ENCODE measurements at regions not wholly inside any gene's neighbourhood (a gene's known extent, or its start where the extent isn't known, plus 50 kb on each side); places are given as distances from the start of the nearest gene placed in this dataset.

DNA sequence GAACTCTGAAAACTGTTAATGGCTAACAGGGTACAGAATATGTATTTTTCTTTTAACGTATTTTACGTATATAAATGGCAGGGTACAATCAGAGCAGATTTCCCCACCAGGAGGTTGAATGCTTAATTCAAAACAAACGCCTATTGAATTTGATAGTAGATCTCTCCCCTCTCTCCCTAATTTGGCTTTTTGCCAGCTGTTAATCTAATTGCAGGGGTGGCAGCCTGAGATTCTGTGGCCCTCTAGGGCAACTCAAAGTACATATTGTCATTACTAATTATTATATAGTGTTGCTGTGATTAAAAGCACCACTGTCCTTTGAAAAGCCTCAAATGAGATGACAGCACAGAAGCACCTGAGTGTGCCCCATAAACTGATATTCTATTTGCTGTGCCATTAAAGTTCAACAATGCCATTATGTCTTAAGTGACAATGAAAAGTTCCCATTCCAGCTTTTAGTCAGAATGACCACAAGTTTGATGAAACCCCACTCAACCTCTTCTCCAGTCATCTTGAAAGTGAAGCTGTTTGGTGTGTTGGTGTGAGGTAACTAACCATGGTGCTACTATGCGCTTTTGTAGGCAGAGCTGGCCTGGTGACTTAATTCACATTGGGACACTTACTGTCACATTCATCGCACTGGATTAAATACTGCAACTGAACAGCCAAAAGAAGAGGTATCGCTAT is 351.4 kb downstream of the KCNRG start:
- 95% methylated on average over 6 of the region's 6 CpGs for WGBS
- H3K4me3 ChIP-seq (ENCODE audit: low read length), result no peak overlapping the region
- no peak overlapping the region for H3K9ac ChIP-seq (ENCODE audit: low read depth, low read length)
- no peaks in the 10 kb centered on the region for H3K9me3 ChIP-seq (ENCODE audit: insufficient read depth, low read depth, low read length)
- no peaks in the 10 kb centered on the region for H3K27me3 ChIP-seq (ENCODE audit: insufficient read depth, low read length)
- H3K4me1 ChIP-seq (ENCODE audit: insufficient read depth, low read length), result no peaks in the 10 kb centered on the region
- no peak overlapping the region for H3K27ac ChIP-seq (ENCODE audit: low read depth, low read length)
- no peaks in the 10 kb centered on the region for H3K36me3 ChIP-seq (ENCODE audit: insufficient read depth, low read length)

- 90% methylated on average over 2 of the region's 2 CpGs for WGBS
- H3K27ac ChIP-seq (ENCODE audit: low read depth, low read length), result no peak overlapping the region
Observed at GRCh38 chr13:50369646-50370045, 354.4 kb downstream of the KCNRG start.

DNA sequence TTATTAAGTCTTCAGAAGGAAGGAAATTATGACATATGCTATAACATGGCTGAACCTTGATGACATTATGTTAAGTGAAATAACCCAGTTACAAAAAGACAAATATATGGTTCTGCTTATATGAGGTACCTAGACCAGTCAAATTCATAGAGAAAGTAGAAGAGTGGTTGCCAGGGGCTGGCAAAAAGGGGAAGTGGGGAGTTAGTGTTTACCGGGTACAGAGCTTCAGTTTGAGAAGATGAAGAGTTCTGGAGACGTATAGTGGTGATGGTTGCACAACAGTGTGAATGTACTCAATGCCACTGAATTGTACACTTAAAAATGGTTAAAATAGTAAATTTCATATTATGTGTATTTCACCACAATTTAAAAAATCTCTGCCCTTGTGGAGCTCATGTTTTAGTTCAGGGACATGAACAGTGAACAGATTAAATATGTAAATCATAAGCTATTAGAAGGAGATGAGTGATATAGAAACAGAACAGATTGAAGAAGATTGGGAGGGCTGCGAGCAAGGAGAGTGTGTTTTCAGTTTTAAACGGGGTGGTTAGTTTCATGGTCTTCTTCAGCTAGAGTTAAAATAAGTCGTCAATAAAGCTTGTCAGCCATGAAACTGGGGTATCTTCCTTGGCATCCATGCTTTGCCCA is 355.2 kb downstream of the KCNRG start:
- 91% methylated on average over 5 of the region's 5 CpGs for WGBS
- H3K9ac ChIP-seq (ENCODE audit: low read depth, low read length), result no peak overlapping the region

More at GRCh38 chr13:50369646-50370045, 354.4 kb downstream of the KCNRG start:
- Histone ChIP-seq H3K4me3 (ENCODE audit: low read length) (no peak overlapping the region), H3K9ac (ENCODE audit: low read depth, low read length) (no peak overlapping the region), H3K9me3 (ENCODE audit: insufficient read depth, low read depth, low read length) (no peaks in the 10 kb centered on the region), H3K36me3 (ENCODE audit: insufficient read depth, low read length) (no peaks in the 10 kb centered on the region), H3K27me3 (ENCODE audit: insufficient read depth, low read length) (no peaks in the 10 kb centered on the region), H3K4me1 (ENCODE audit: insufficient read depth, low read length) (no peaks in the 10 kb centered on the region)

GRCh38 chr13:50374517-50374916 is 359.3 kb downstream of the KCNRG start:
- 92% methylated on average over 6 of the region's 6 CpGs for WGBS
- no peak overlapping the region for H3K27ac ChIP-seq (ENCODE audit: low read depth, low read length)
- H3K9ac ChIP-seq (ENCODE audit: low read depth, low read length), result no peak overlapping the region
- H3K4me3 ChIP-seq (ENCODE audit: low read length), result no peak overlapping the region
- no peaks in the 10 kb centered on the region for H3K27me3 ChIP-seq (ENCODE audit: insufficient read depth, low read length)
- peaks cover 26% of the 10 kb centered on the region for H3K4me1 ChIP-seq (ENCODE audit: insufficient read depth, low read length)
- H3K36me3 ChIP-seq (ENCODE audit: insufficient read depth, low read length), result no peaks in the 10 kb centered on the region
- no peaks in the 10 kb centered on the region for H3K9me3 ChIP-seq (ENCODE audit: insufficient read depth, low read depth, low read length)

More for the DNA sequence above, 355.2 kb downstream of the KCNRG start:
- no peak overlapping the region for H3K27ac ChIP-seq (ENCODE audit: low read depth, low read length)
- no peaks in the 10 kb centered on the region for H3K4me1 ChIP-seq (ENCODE audit: insufficient read depth, low read length)
- H3K9me3 ChIP-seq (ENCODE audit: insufficient read depth, low read depth, low read length), result no peaks in the 10 kb centered on the region
- H3K36me3 ChIP-seq (ENCODE audit: insufficient read depth, low read length), result no peaks in the 10 kb centered on the region
- no peaks in the 10 kb centered on the region for H3K27me3 ChIP-seq (ENCODE audit: insufficient read depth, low read length)
- H3K4me3 ChIP-seq (ENCODE audit: low read length), result no peak overlapping the region

GRCh38 chr13:50375792-50376191 is 360.5 kb downstream of the KCNRG start:
- H3K4me3 ChIP-seq (ENCODE audit: low read length), result no peak overlapping the region
- no peaks in the 10 kb centered on the region for H3K36me3 ChIP-seq (ENCODE audit: insufficient read depth, low read length)
- H3K9ac ChIP-seq (ENCODE audit: low read depth, low read length), result no peak overlapping the region
- WGBS, result 55% methylated on average over 4 of the region's 4 CpGs
- H3K27ac ChIP-seq (ENCODE audit: low read depth, low read length), result no peak overlapping the region
- H3K27me3 ChIP-seq (ENCODE audit: insufficient read depth, low read length), result no peaks in the 10 kb centered on the region
- H3K9me3 ChIP-seq (ENCODE audit: insufficient read depth, low read depth, low read length), result 0 out of 2 replicates have a peak, but pooled peaks cover 3% of the 10 kb centered on the region
- H3K4me1 ChIP-seq (ENCODE audit: insufficient read depth, low read length), result peaks cover 34% of the 10 kb centered on the region

DNA sequence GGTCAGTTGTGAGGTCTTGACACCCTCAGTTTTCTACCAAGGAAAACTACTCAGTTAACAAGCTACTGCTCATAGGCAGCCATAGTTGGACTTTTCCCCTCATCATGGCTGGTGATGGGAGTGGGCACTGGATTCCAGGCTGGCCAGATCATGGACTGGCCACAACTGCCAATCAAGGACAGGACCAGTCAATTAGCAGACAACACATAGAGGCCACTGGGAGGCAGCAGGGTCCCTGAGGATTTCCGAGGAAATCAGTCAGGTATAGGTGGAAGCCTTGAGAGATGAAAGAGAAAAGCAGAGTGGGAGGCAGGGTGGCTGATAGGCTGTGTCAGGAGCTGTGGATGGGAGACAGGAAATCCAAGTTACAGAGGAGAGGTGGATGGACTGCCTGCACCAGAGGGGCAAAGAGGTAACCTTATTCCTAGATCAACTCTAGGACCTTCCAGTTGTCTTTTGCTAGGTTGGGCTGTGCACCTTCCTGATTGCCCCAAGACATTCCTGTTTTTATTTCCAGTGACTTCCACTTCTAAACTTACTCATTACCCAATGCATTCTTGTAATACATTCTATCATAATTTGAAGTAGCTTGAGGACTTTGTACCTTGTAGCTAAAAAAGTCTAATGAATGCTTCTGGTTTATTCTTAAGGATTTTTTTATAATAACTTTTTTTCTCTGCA is 361.8 kb downstream of the KCNRG start:
- no peak overlapping the region for H3K4me3 ChIP-seq (ENCODE audit: low read length)
- H3K27me3 ChIP-seq (ENCODE audit: insufficient read depth, low read length), result no peaks in the 10 kb centered on the region
- no peaks in the 10 kb centered on the region for H3K36me3 ChIP-seq (ENCODE audit: insufficient read depth, low read length)
- H3K27ac ChIP-seq (ENCODE audit: low read depth, low read length), result no peak overlapping the region
- H3K9ac ChIP-seq (ENCODE audit: low read depth, low read length), result no peak overlapping the region
- H3K9me3 ChIP-seq (ENCODE audit: insufficient read depth, low read depth, low read length), result peaks cover 14% of the 10 kb centered on the region
- 53% methylated on average over 1 of the region's 1 CpG for WGBS
- peaks cover 34% of the 10 kb centered on the region for H3K4me1 ChIP-seq (ENCODE audit: insufficient read depth, low read length)

GRCh38 chr13:50377726-50378270 is 362.6 kb downstream of the KCNRG start:
- 16% methylated on average over 1 of the region's 2 CpGs for WGBS
- Histone ChIP-seq H3K27ac (ENCODE audit: low read depth, low read length) (peak overlapping the region; percentile 37; the same call in 1 of the 2 replicates), H3K9ac (ENCODE audit: low read depth, low read length) (no peak overlapping the region), H3K4me3 (ENCODE audit: low read length) (no peak overlapping the region), H3K4me1 (ENCODE audit: insufficient read depth, low read length) (peaks cover 34% of the 10 kb centered on the region), H3K27me3 (ENCODE audit: insufficient read depth, low read length) (no peaks in the 10 kb centered on the region), H3K9me3 (ENCODE audit: insufficient read depth, low read depth, low read length) (peaks cover 16% of the 10 kb centered on the region), H3K36me3 (ENCODE audit: insufficient read depth, low read length) (no peaks in the 10 kb centered on the region)

GRCh38 chr13:50378509-50379044 is 363.3 kb downstream of the KCNRG start:
- H3K4me3 ChIP-seq (ENCODE audit: low read length), result no peak overlapping the region
- H3K9ac ChIP-seq (ENCODE audit: low read depth, low read length), result no peak overlapping the region
- H3K36me3 ChIP-seq (ENCODE audit: insufficient read depth, low read length), result no peaks in the 10 kb centered on the region
- peaks cover 34% of the 10 kb centered on the region for H3K4me1 ChIP-seq (ENCODE audit: insufficient read depth, low read length)
- 86% methylated on average over 5 of the region's 5 CpGs for WGBS
- H3K27ac ChIP-seq (ENCODE audit: low read depth, low read length), result peak overlapping the region; percentile 37; the same call in 1 of the 2 replicates
- H3K9me3 ChIP-seq (ENCODE audit: insufficient read depth, low read depth, low read length), result peaks cover 16% of the 10 kb centered on the region
- no peaks in the 10 kb centered on the region for H3K27me3 ChIP-seq (ENCODE audit: insufficient read depth, low read length)

- Histone ChIP-seq H3K4me1 (ENCODE audit: insufficient read depth, low read length) (peaks cover 34% of the 10 kb centered on the region), H3K4me3 (ENCODE audit: low read length) (no peak overlapping the region), H3K27me3 (ENCODE audit: insufficient read depth, low read length) (no peaks in the 10 kb centered on the region), H3K36me3 (ENCODE audit: insufficient read depth, low read length) (no peaks in the 10 kb centered on the region), H3K9ac (ENCODE audit: low read depth, low read length) (no peak overlapping the region), H3K27ac (ENCODE audit: low read depth, low read length) (no peak overlapping the region), H3K9me3 (ENCODE audit: insufficient read depth, low read depth, low read length) (peaks cover 16% of the 10 kb centered on the region)
- 95% methylated on average over 3 of the region's 3 CpGs for WGBS
Observed at GRCh38 chr13:50379584-50379983, 364.3 kb downstream of the KCNRG start.

- Histone ChIP-seq H3K36me3 (ENCODE audit: insufficient read depth, low read length) (no peaks in the 10 kb centered on the region), H3K27me3 (ENCODE audit: insufficient read depth, low read length) (no peaks in the 10 kb centered on the region), H3K9me3 (ENCODE audit: insufficient read depth, low read depth, low read length) (peaks cover 16% of the 10 kb centered on the region), H3K4me3 (ENCODE audit: low read length) (no peak overlapping the region), H3K27ac (ENCODE audit: low read depth, low read length) (peak overlapping the region; percentile 9; the same call in 1 of the 2 replicates), H3K4me1 (ENCODE audit: insufficient read depth, low read length) (peaks cover 34% of the 10 kb centered on the region), H3K9ac (ENCODE audit: low read depth, low read length) (no peak overlapping the region)
Observed at GRCh38 chr13:50380905-50381304, 365.7 kb downstream of the KCNRG start.

DNA sequence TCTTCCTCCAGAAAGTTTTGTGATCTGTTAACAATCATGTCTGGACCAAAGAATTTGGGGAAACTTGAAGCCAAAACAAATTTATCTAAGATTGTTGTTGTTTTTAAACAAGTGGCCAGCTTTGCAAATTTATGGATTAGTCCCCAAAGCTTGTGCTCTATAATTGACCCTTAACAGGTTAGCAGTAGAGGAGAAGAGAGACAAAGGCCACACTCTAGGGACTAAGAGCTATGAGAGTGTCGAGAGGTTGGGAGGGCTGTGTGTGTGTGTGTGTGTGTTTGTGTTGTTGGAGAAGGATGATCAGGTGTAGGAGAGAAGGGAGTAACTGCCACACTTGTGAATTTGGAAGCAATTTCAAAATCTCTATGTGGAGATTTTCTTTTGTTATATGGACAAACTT is 367.3 kb downstream of the KCNRG start:
- H3K9ac ChIP-seq (ENCODE audit: low read depth, low read length), result no peak overlapping the region
- H3K36me3 ChIP-seq (ENCODE audit: insufficient read depth, low read length), result no peaks in the 10 kb centered on the region
- no peak overlapping the region for H3K4me3 ChIP-seq (ENCODE audit: low read length)
- peaks cover 38% of the 10 kb centered on the region for H3K4me1 ChIP-seq (ENCODE audit: insufficient read depth, low read length)
- peaks cover 16% of the 10 kb centered on the region for H3K9me3 ChIP-seq (ENCODE audit: insufficient read depth, low read depth, low read length)
- 91% methylated on average over 1 of the region's 1 CpG for WGBS
- H3K27ac ChIP-seq (ENCODE audit: low read depth, low read length), result no peak overlapping the region
- no peaks in the 10 kb centered on the region for H3K27me3 ChIP-seq (ENCODE audit: insufficient read depth, low read length)
